ENCODE measurements at regions not wholly inside any gene's neighbourhood (a gene's known extent, or its start where the extent isn't known, plus 50 kb on each side); places are given as distances from the start of the nearest gene placed in this dataset.
"Not testable (repeated sequence)": the region's sequence is repeated elsewhere in the genome, so short reads cannot be mapped to it uniquely, and the experiment has no call there.

DNA sequence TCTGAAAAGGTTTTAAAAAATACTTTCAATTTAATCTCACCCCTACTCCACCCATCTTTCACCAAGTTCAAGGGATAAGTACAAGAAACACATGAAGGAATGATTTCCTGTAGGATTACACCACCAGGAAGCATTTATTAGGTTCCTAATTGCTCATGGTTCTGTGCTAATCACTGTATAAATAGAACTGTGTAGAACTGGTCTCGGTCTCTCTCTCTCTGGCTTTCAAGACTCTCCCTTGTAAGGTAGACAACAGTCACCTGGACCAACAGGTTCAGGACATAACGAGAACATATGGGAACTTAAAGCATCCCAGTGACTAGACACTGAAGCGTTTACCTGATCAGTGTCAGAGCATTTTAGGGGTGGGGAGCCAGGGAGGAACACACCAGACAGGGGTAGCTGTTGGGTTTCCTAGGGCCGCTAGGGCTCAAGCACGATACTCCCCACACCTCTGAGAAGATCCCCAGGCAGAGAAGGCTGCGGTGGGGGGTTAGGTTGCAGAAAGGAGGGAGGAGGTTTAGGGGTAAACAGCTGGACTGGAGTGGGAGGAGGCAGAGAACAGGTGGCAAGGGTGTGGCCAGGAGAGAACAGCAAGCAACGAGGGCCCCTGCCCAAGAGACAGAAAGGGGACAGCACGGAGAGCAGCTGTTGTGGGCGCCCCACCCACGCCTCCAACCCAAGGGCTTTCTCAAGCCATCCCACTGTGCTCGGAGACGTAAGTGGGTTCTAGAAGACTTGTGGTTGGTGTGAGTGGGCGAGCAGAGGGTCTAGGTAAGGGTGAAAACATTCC is 52.5 kb upstream of the USP6NL start:
- DNase-seq, result no peak

DNA sequence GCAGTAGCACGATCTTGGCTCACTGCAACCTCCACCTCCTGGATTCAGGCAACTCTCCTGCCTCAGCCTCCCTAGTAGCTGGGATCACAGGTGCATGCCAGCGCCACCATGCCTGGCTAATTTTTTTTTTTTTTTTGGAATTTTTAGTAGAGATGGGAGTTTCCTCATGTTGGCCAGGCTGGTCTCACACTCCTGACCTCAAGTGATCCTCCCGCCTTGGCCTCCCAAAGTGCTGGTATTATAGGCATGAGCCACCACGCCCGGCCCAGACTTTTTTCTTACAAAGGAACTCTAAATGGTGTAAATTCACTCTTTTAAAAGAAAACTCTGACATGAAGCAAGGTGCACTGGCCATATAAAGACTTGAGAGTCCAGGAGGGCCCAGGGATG is 51.7 kb upstream of the USP6NL start:
- not testable (repeated sequence) for DNase-seq

DNA sequence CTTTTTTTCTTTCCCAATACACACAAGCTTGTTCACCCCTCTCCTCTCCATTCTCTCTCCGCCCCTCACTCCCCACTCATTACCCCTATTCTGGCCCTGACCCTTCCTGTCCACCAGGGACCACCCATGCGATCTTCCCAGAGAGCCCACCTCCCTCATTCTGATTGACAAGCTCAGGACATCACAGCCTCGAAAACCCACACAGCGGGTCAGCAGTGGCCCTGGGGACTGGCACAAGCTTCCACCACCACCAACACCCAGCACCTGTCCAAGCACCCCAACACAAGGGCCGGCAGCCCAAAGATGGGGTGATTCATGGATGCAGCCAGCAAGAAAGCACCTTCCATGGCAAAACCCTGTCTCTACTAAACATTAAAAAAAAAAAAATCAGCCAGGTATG is 50.0 kb upstream of the USP6NL start:
- no peak for DNase-seq
